ENCODE measurements at regions not wholly inside any gene's neighbourhood (a gene's known extent, or its start where the extent isn't known, plus 50 kb on each side); places are given as distances from the start of the nearest gene placed in this dataset.

- Mint-ChIP-seq H3K27ac (ENCODE audit: unreplicated experiment) (no peak overlapping the region), H3K36me3 (ENCODE audit: low read depth) (no peaks in the 10 kb centered on the region), H3K4me1 (ENCODE audit: low read depth) (no peaks in the 10 kb centered on the region), H3K9me3 (ENCODE audit: low read depth) (no peaks in the 10 kb centered on the region), H3K27me3 (ENCODE audit: low read depth) (peaks cover 16% of the 10 kb centered on the region), H3K4me3 (ENCODE audit: unreplicated experiment) (no peak overlapping the region)
- no peak for DNase-seq (ENCODE audit: low spot score)
- TF ChIP-seq, protein P1, sequence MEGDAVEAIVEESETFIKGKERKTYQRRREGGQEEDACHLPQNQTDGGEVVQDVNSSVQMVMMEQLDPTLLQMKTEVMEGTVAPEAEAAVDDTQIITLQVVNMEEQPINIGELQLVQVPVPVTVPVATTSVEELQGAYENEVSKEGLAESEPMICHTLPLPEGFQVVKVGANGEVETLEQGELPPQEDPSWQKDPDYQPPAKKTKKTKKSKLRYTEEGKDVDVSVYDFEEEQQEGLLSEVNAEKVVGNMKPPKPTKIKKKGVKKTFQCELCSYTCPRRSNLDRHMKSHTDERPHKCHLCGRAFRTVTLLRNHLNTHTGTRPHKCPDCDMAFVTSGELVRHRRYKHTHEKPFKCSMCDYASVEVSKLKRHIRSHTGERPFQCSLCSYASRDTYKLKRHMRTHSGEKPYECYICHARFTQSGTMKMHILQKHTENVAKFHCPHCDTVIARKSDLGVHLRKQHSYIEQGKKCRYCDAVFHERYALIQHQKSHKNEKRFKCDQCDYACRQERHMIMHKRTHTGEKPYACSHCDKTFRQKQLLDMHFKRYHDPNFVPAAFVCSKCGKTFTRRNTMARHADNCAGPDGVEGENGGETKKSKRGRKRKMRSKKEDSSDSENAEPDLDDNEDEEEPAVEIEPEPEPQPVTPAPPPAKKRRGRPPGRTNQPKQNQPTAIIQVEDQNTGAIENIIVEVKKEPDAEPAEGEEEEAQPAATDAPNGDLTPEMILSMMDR (IDR thresholded peaks at IDR 0.05) = no peak
Measured at GRCh38 chr1:164311377-164311776, 247.6 kb upstream of the PBX1 start.

GRCh38 chr1:164320790-164321731, 237.9 kb upstream of the PBX1 start:
- no peak for DNase-seq (ENCODE audit: low spot score)
- H3K27me3 Mint-ChIP-seq (ENCODE audit: low read depth) = peaks cover 31% of the 10 kb centered on the region
- peaks cover 9% of the 10 kb centered on the region for H3K4me1 Mint-ChIP-seq (ENCODE audit: low read depth)
- peak overlapping the region; percentile 71 for H3K4me3 Mint-ChIP-seq (ENCODE audit: unreplicated experiment)
- H3K9me3 Mint-ChIP-seq (ENCODE audit: low read depth) = no peaks in the 10 kb centered on the region
- H3K36me3 Mint-ChIP-seq (ENCODE audit: low read depth) = peaks cover 2% of the 10 kb centered on the region
- no peak overlapping the region for H3K27ac Mint-ChIP-seq (ENCODE audit: unreplicated experiment)
- TF ChIP-seq, protein P1 (IDR thresholded peaks at IDR 0.05) = no peak

- Mint-ChIP-seq H3K27ac (ENCODE audit: unreplicated experiment) (no peak overlapping the region), H3K4me1 (ENCODE audit: low read depth) (peaks cover 3% of the 10 kb centered on the region), H3K36me3 (ENCODE audit: low read depth) (no peaks in the 10 kb centered on the region), H3K9me3 (ENCODE audit: low read depth) (peaks cover 9% of the 10 kb centered on the region), H3K4me3 (ENCODE audit: unreplicated experiment) (no peak overlapping the region), H3K27me3 (ENCODE audit: low read depth) (peaks cover 14% of the 10 kb centered on the region)
- no peak for DNase-seq (ENCODE audit: low spot score)
- TF ChIP-seq, protein P1 (IDR thresholded peaks at IDR 0.05) = no peak
Measured at GRCh38 chr1:164325786-164326185, 233.2 kb upstream of the PBX1 start.

DNA sequence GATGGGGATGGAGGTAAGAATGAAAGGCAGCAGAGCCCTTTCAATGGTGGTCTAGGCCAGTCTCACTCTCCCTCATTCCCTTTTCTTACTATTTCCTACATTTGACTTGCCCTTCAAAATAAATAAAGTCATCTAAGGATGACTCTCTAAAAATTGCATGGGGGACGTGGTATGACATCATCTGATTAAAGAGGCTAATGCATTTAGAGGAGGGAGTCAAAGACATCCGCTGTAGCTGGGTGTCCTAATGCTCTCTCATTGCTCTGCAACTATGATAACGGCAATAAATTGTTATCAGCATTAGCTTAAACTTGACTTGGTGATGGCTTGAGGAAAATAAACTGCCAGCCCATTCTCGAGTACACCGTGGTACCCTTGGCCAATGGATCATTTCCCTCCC, 225.6 kb upstream of the PBX1 start:
- Mint-ChIP-seq H3K9me3 (ENCODE audit: low read depth) (no peaks in the 10 kb centered on the region), H3K27me3 (ENCODE audit: low read depth) (no peaks in the 10 kb centered on the region), H3K4me3 (ENCODE audit: unreplicated experiment) (no peak overlapping the region), H3K4me1 (ENCODE audit: low read depth) (no peaks in the 10 kb centered on the region), H3K27ac (ENCODE audit: unreplicated experiment) (no peak overlapping the region), H3K36me3 (ENCODE audit: low read depth) (no peaks in the 10 kb centered on the region)
- no peak for DNase-seq (ENCODE audit: low spot score)
- TF ChIP-seq, protein P1 (IDR thresholded peaks at IDR 0.05) = no peak

DNA sequence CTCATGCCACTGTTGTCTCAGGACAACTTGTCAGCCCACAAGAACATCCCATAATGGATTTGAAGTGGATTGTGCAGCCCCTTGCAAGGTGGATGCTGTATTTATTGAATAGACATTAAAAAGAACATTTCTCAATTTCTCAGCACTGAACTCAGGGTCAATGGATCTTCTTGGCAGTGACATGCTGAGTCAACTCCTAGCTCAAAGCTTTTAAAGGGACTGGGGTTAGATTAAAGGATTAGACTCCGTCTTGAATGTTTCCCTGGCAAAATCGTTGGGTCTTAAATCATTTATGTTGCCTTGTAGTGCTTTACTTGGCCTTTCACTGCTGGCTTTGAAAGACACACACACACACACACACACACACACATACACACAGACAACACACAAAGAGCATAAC, 221.6 kb upstream of the PBX1 start:
- DNase-seq (ENCODE audit: low spot score) = no peak
- peaks cover 10% of the 10 kb centered on the region for H3K9me3 Mint-ChIP-seq (ENCODE audit: low read depth)
- H3K4me3 Mint-ChIP-seq (ENCODE audit: unreplicated experiment) = no peak overlapping the region
- H3K27ac Mint-ChIP-seq (ENCODE audit: unreplicated experiment) = no peak overlapping the region
- no peaks in the 10 kb centered on the region for H3K27me3 Mint-ChIP-seq (ENCODE audit: low read depth)
- TF ChIP-seq, protein P1 (IDR thresholded peaks at IDR 0.05) = no peak
- H3K4me1 Mint-ChIP-seq (ENCODE audit: low read depth) = no peaks in the 10 kb centered on the region
- no peaks in the 10 kb centered on the region for H3K36me3 Mint-ChIP-seq (ENCODE audit: low read depth)
